HEK293 (cell line): ENCODE measurements at regions not wholly inside any gene's neighbourhood (a gene's known extent, or its start where the extent isn't known, plus 50 kb on each side); places are given as distances from the start of the nearest gene placed in this dataset.

ENCODE experiments used
- CTCF ChIA-PET: fragments of 350-600 bp; formaldehyde crosslinking; extraction: SDS; loops from one replicate; lab custom pipeline; 2021; ENCODE audit warnings: antibody characterized with exemption; lab: Yijun Ruan, JAX
- POLR2A ChIA-PET: fragments of 300-600 bp; formaldehyde crosslinking; extraction: SDS; loops from one replicate; lab custom pipeline; 2020; ENCODE audit warnings: antibody characterized with exemption, inconsistent platforms; lab: Yijun Ruan, JAX
- H3K27ac ChIP-seq: fragments of 200-500 bp; sonication (Bioruptor generic); 2 replicates; pipeline ENCODE4 v1.5.1; 2014; ENCODE audit warnings: low read depth, low read length, control low read depth, inconsistent platforms; ENCODE audit errors: extremely low read depth
- H3K36me3 ChIP-seq, 2 experiments: fragments of 200-500 bp in 1 of 2; sonication (Bioruptor generic) in 1 of 2; 1 replicate in 1 of 2; 2 replicates in 1 of 2; pipeline ENCODE4 v1.5.1; 2014 to 2017; ENCODE audit warnings: inconsistent platforms in 2 of 2, low read length in 2 of 2; ENCODE audit not compliant: control insufficient read depth in 2 of 2, insufficient read depth in 1 of 2
- H3K4me1 ChIP-seq: fragments of 200-500 bp; sonication (Bioruptor generic); 2 replicates; pipeline ENCODE4 v1.5.1; 2014; ENCODE audit warnings: mild to moderate bottlenecking, low read length, inconsistent platforms; ENCODE audit not compliant: control insufficient read depth, insufficient read depth
- H3K4me3 ChIP-seq: 2 replicates; pipeline ENCODE4 v1.5.1; 2011; ENCODE audit warnings: low read depth, mild to moderate bottlenecking, control low read depth, low read length, moderate library complexity
- H3K9me3 ChIP-seq: fragments of 200-500 bp; sonication (Bioruptor generic); 2 replicates; pipeline ENCODE4 v1.5.1; 2014; ENCODE audit warnings: low read depth, low read length, inconsistent platforms; ENCODE audit not compliant: control insufficient read depth, insufficient read depth
- FEZF1 ChIP-seq: fragments of 450-650 bp; formaldehyde crosslinking; IDR thresholded peaks from 2 replicates; pipeline ENCODE4 v1.5.1; 2016; ENCODE audit warnings: missing biosample characterization, missing genetic modification characterization
- GFI1B ChIP-seq: fragments of 450-650 bp; formaldehyde crosslinking; IDR thresholded peaks from 2 replicates; pipeline ENCODE4 v1.5.1; 2016; ENCODE audit warnings: missing biosample characterization, missing genetic modification characterization
- GLI4 ChIP-seq: fragments of 450-650 bp; formaldehyde crosslinking; IDR thresholded peaks from 2 replicates; pipeline ENCODE4 v1.5.1; 2016; ENCODE audit warnings: missing biosample characterization, missing genetic modification characterization
- KLF1 ChIP-seq: fragments of 450-650 bp; formaldehyde crosslinking; IDR thresholded peaks from 2 replicates; pipeline ENCODE4 v1.5.1; 2016; ENCODE audit warnings: missing biosample characterization, missing genetic modification characterization
- PRDM10 ChIP-seq: fragments of 450-650 bp; formaldehyde crosslinking; IDR thresholded peaks from 2 replicates; pipeline ENCODE4 v1.5.1; 2016; ENCODE audit warnings: missing biosample characterization, missing genetic modification characterization
- REST ChIP-seq: fragments of 450-650 bp; formaldehyde crosslinking; IDR thresholded peaks from 2 replicates; pipeline ENCODE4 v1.5.1; 2016; ENCODE audit warnings: missing biosample characterization, missing genetic modification characterization
- ZBTB7A ChIP-seq: fragments of 450-650 bp; formaldehyde crosslinking; IDR thresholded peaks from 2 replicates; pipeline ENCODE4 v1.5.1; 2016; ENCODE audit warnings: low read depth, missing biosample characterization, missing genetic modification characterization
- ZFP37 ChIP-seq: fragments of 450-650 bp; formaldehyde crosslinking; IDR thresholded peaks from 2 replicates; pipeline ENCODE4 v1.5.1; 2016; ENCODE audit warnings: missing biosample characterization, missing genetic modification characterization
- ZNF155 ChIP-seq: fragments of 450-650 bp; formaldehyde crosslinking; IDR thresholded peaks from 2 replicates; pipeline ENCODE4 v1.5.1; 2016; ENCODE audit warnings: missing biosample characterization, missing genetic modification characterization
- ZNF18 ChIP-seq: fragments of 450-650 bp; formaldehyde crosslinking; IDR thresholded peaks from 2 replicates; pipeline ENCODE4 v1.5.1; 2016; ENCODE audit warnings: missing biosample characterization, missing genetic modification characterization
- ZNF221 ChIP-seq: fragments of 450-650 bp; formaldehyde crosslinking; IDR thresholded peaks from 2 replicates; pipeline ENCODE4 v1.5.1; 2017; ENCODE audit warnings: missing biosample characterization, missing genetic modification characterization, borderline replicate concordance
- ZNF223 ChIP-seq: fragments of 450-650 bp; formaldehyde crosslinking; IDR thresholded peaks from 2 replicates; pipeline ENCODE4 v1.5.1; 2016; ENCODE audit warnings: missing biosample characterization, missing genetic modification characterization
- ZNF239 ChIP-seq: fragments of 450-650 bp; formaldehyde crosslinking; IDR thresholded peaks from 2 replicates; pipeline ENCODE4 v1.5.1; 2016; ENCODE audit warnings: missing biosample characterization, missing genetic modification characterization
- ZNF514 ChIP-seq: fragments of 450-650 bp; formaldehyde crosslinking; IDR thresholded peaks from 2 replicates; pipeline ENCODE4 v1.5.1; 2016; ENCODE audit warnings: missing biosample characterization, missing genetic modification characterization
- ZNF555 ChIP-seq: fragments of 450-650 bp; formaldehyde crosslinking; conservative IDR thresholded peaks from 2 replicates; pipeline ENCODE4 v1.5.1; 2017; ENCODE audit warnings: missing biosample characterization, mild to moderate bottlenecking, missing genetic modification characterization, inconsistent platforms
- ZNF560 ChIP-seq: fragments of 450-650 bp; formaldehyde crosslinking; IDR thresholded peaks from 2 replicates; pipeline ENCODE4 v1.5.1; 2017; ENCODE audit warnings: missing biosample characterization, missing genetic modification characterization, borderline replicate concordance
- ZNF571 ChIP-seq: fragments of 450-650 bp; formaldehyde crosslinking; IDR thresholded peaks from 2 replicates; pipeline ENCODE4 v1.5.0; 2017; ENCODE audit warnings: missing biosample characterization, missing genetic modification characterization
- ZNF621 ChIP-seq: fragments of 450-650 bp; formaldehyde crosslinking; IDR thresholded peaks from 2 replicates; pipeline ENCODE4 v1.5.1; 2017; ENCODE audit warnings: missing biosample characterization, missing genetic modification characterization
- ZSCAN5A ChIP-seq: fragments of 450-650 bp; formaldehyde crosslinking; IDR thresholded peaks from 2 replicates; pipeline ENCODE4 v1.5.1; 2016; ENCODE audit warnings: missing biosample characterization, missing genetic modification characterization

DNA sequence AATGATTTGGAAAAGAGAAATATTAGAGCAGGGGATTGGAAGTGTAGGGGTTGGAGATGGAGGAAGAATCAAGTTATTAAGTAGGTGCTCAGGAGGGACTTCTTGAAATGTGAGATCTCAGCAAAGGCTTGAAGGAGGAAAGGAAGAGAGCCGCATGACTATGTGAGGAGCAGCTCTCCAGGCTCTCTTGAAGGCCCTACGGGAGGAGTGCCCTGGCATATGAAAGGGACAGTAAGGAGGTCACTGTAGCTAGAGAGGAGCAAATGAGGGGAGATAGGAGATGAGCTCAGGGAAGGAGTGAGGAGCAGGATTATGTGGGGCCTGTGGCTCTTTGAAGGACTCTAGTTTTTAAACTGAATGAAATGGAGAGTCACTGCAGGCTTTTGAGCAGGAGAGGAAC, 181.1 kb upstream of the NABP1 start (continued):
- TF ChIP-seq KLF1 (tag by site-specific recombination) (no peak), ZNF18 (no peak), REST (tag by site-specific recombination) (no peak), GLI4 (tag by site-specific recombination) (no peak), ZNF239 (tag by site-specific recombination) (no peak), ZNF223 (tag by site-specific recombination) (no peak), ZNF514 (no peak), ZNF555 (tag by site-specific recombination) (no peak)

GRCh38 chr2:191497822-191498221, 180.1 kb upstream of the NABP1 start:
- no peaks in the 10 kb centered on the region for H3K36me3 ChIP-seq
- H3K4me3 ChIP-seq = no peak overlapping the region
- no peak overlapping the region for H3K27ac ChIP-seq
- no peak for TF ChIP-seq ZSCAN5A (tag by site-specific recombination)
- TF ChIP-seq ZNF221 (tag by site-specific recombination) = no peak
- TF ChIP-seq ZBTB7A (tag by site-specific recombination) = no peak
- no peak for TF ChIP-seq PRDM10 (tag by site-specific recombination)
- TF ChIP-seq ZNF560 (tag by site-specific recombination) = no peak
- TF ChIP-seq ZNF621 (tag by site-specific recombination) = no peak
- no peak for TF ChIP-seq ZNF571 (tag by site-specific recombination)
- TF ChIP-seq ZFP37 (tag by site-specific recombination) = no peak
- TF ChIP-seq FEZF1 (tag by site-specific recombination) = no peak
- no peak for TF ChIP-seq ZNF155 (tag by site-specific recombination)
- no peak for TF ChIP-seq GFI1B (tag by site-specific recombination)
- no peak for TF ChIP-seq ZNF514
- TF ChIP-seq, all 188 proteins: peak for 0
- ChIA-PET CTCF (no interaction called here), POLR2A (no interaction called here)
- no peaks in the 10 kb centered on the region for H3K9me3 ChIP-seq
- no peaks in the 10 kb centered on the region for H3K4me1 ChIP-seq
